HG02759 (cell line): ENCODE measurements at regions not wholly inside any gene's neighbourhood (a gene's known extent, or its start where the extent isn't known, plus 50 kb on each side); places are given as distances from the start of the nearest gene placed in this dataset.

Source experiments
- ATAC-seq: cut with Tn5 transposase; IDR thresholded peaks from one replicate; pipeline ENCODE4 v1.9.1; 2021; ENCODE audit warnings: mild to moderate bottlenecking, moderate library complexity; ENCODE audit not compliant: unreplicated experiment

- no peak for ATAC-seq
Observed at GRCh38 chr15:39321977-39322376, 258.9 kb upstream of the THBS1 start.

GRCh38 chr15:39323157-39323556, 257.7 kb upstream of the THBS1 start:
- ATAC-seq, result no peak

GRCh38 chr15:39323706-39324105, 257.2 kb upstream of the THBS1 start:
- ATAC-seq, result no peak

DNA sequence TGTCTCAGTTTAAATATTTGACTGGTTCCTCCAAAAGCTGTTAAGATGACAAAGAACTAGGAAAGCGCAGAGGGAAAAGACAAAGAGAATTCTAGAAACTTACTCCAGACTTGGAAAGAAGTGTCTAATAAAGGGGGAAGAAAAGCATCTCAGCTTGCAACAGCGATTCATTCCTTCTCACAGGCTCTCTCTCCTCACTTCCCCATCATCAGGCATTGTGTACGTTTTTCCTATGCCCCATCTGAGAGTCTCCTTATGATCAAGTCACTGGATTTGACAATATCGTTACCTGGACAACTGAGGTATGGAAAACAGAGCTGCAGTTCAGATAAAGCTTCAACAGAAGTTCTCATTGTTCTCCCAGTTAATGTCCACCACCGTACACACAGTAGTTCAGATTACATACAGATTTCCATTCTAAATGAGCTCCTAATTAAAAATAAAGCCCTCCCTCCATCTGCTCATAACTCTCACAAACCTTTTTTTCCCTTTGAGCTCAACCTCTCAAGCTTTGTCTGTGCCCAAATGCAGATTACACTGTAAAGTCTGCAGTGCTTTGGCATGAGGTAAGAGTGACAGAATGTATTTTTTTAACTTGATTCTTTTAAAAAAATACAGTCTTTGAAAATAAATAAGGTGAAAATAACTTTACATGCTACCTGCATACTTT, 254.4 kb upstream of the THBS1 start:
- no peak for ATAC-seq

GRCh38 chr15:39327005-39327730, 253.7 kb upstream of the THBS1 start:
- no peak for ATAC-seq

DNA sequence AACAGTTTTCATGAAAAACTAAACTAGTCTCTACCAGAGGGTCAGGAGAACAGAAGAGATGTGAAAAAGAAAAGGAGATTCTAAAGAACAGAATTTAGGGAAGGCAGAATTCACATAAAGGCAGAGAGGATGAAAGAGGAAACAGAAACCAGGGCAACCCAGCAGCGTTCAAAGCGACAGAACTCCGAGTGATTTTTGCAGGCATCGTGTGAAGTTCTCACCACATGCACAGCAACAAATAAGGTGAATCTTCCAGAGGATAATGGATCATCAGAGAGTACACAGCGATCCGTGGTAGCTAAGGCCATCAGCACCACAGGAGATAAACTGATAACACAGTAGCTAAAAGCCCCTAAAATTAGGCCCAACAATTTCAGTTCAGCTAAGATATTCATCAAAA, 250.8 kb upstream of the THBS1 start:
- ATAC-seq, result no peak

DNA sequence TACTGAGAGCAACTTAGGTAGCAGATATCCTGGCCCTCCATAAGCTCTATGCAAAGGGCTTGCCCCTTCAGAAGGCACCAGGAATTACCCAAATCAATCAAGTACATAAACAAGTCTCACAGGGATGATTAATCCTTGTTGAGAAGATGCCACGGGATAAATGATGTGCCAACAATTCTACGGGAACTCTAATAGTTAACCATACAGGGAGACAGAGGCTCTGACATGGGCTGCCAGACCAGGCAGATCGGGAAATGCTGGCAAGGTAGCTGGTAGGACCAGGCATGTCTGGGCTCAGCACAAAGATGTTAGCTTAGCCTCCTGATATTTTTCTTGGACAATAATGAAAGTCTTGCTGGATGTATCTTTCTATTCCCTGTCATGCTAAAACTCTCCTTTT, 249.3 kb upstream of the THBS1 start:
- no peak for ATAC-seq

DNA sequence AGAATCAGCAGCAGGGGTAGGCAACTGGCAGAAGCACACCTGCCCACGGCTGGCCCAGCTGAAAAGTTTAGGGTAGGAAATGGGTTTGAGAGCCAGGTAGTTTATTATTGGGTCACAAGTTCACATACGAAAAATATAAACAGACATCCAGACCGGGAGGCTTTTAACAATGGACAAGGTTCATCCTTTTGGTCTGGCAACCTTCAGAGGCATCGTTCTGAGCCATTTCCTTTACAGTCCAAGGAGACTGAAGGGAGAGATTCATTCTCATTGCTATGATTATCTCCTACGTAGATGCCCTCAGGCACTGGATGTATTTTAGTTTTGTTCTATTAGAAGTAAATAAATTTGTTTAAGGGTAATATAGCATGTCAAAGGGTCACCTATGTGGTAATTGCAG, 248.0 kb upstream of the THBS1 start:
- no peak for ATAC-seq

- no peak for ATAC-seq
Observed at GRCh38 chr15:39333393-39333792, 247.5 kb upstream of the THBS1 start.

- no peak for ATAC-seq
Observed at GRCh38 chr15:39333896-39334295, 247.0 kb upstream of the THBS1 start.

- ATAC-seq, result no peak
Observed at GRCh38 chr15:39336926-39337325, 244.0 kb upstream of the THBS1 start.

DNA sequence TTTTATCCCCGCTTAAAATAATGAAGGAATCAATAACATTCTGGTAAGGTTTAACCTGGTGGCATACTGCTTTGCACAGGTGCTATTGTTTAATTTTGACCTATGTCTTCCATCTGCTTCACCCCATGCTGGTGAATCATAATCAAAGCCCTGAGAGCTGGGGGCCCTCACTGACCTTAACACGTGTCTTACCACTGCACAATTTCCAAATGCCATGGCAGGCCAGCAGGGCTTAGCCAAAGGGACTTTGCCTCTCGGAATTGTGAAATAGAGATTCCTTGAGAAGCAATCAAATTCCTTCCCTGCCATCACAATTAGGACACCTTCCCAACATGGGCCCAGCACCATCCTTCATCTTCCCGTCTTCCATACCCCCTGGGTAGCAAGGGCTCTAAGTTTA, 242.6 kb upstream of the THBS1 start:
- ATAC-seq, result no peak

DNA sequence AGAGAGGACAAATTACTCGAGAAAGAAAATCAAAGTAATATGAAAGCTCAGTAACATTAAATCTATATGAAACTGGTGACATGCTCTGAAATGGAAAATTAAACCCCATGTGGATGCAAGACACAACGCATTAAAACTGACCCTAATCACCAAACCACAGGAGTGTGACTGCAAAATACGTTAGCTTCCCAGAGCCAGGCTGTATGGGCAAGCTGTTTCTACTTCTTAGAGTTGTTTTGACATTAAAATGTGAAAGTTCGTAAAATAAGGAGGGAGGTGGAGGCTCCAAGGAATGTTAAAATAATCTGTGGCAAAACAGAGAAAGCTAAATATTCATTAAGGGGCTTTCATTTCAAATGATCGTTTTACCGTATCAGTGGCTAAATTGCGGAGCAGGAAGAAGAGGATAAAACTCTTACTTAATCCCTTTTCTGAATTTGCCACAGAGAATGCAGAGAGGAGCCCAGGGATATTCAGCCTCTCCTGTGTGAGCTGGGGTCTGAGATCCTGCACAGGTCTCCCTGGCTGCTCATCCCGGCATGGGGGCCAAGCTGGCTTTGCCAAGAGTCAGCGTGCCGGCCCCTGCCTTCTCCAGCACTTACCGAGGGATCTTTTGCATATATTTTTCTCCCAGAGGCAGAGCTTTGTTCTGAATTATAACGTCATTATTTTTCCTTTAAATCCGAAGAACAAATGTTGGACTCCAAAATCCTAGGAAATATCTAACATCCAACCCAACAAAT, 239.8 kb upstream of the THBS1 start:
- ATAC-seq, result no peak

GRCh38 chr15:39344662-39345141, 236.2 kb upstream of the THBS1 start:
- no peak for ATAC-seq

DNA sequence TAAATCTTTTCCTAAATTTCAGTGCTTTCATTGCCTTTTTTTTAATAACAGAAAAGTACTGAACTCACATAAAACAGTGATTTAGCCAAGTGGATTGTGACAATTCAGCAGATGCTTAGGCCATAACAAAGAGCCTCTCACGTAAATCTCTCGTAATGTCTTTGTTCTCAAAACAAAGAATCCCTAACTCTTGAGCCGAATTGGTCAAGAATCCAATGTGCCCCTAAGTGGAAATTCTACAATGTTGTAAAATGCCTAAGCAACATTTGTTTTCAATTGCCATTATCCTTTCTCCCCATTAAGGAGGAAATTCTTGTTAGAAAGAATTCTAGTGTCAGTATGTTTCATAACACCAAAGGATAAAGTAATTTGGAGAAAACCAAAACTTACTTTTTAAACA, 235.7 kb upstream of the THBS1 start:
- no peak for ATAC-seq

DNA sequence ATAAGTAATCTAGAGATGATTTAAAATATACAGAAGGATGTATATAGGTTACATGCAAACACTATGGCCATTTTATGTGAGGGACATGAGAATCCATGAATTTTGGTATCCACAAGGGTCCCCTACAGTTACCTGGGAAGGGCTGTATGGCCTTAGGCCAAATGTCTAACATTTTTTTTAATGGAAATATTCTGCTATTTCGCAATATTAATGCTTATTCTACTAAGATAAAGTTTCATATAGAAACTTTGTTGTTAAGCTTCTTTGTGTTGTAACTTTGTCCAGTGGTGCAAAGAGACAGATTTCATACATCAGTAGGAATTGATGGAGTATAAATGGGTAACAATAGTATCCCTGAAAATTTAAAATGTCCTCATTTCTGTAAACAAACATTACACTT, 233.4 kb upstream of the THBS1 start:
- no peak for ATAC-seq

DNA sequence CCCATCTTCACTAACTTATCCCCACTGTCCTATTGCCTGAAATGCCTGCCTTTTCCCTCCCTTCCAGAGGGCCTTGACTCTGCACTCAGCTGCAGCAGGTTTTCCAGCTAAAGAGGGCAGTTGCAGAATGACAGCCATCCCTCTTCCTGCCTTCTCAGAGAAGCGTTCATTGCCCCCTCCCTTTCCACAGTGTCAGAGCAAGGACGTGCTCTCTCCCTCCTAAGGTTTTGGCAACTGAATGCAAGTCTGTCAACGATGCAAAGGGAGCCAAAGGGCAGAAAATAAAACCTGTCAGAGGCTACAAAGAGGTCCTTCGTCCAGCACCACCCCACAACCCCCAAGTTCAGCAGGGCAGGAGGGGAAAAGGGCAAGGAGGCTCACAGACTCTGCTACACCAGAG, 230.1 kb upstream of the THBS1 start:
- ATAC-seq, result no peak

DNA sequence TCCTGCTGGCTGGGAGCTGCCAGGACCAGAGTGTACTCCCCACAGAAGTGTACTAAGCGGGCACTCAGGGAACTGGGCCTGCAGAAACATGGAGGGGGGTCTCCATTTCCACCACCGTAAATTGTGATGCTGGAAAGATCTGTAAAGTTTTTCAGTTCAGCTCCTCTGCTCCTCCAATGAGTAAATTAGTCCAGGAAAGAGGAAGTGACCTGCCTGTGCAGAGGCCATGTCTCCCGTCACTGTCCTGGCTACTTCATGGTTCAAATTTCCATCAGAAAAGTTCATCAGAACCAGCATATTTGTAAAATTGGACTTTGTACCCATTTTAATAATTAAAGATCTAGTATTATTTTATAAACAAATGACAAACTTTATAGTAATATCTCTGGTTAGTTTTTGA, 226.7 kb upstream of the THBS1 start:
- ATAC-seq, result no peak

GRCh38 chr15:39357480-39358268, 223.2 kb upstream of the THBS1 start:
- ATAC-seq, result no peak

DNA sequence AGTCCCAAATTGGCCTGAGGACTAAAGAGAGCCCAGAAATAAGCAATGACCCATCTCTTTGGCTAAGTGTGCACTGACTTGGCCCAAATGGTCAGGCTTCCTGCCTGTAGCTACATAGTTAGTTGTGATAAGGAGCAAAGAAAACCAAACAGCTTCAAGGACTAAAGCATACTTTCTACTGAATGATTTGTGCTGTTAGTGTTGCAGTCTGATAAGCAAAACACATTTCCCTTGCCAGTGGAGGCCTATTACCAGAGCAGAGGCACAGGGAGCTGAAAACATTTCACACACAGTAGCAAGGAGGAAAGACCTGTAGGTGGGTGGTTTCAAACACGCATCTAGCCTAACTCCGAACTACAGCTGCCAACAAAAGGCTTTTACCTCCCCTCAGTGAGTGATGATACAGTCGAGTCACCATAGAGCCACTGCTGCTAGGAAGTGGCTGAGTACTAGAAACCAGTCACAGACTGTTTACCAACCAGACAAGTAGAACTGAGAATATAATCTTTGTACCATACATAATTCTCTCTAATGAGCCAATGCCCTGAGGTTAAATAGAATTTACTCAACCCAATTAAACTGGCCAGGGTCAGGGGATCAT, 222.3 kb upstream of the THBS1 start:
- no peak for ATAC-seq

GRCh38 chr15:39359771-39360170, 221.1 kb upstream of the THBS1 start:
- no peak for ATAC-seq
